GM06990 (cell line): ENCODE measurements at regions not wholly inside any gene's neighbourhood (a gene's known extent, or its start where the extent isn't known, plus 50 kb on each side); places are given as distances from the start of the nearest gene placed in this dataset.
"Not testable (repeated sequence)": the region's sequence is repeated elsewhere in the genome, so short reads cannot be mapped to it uniquely, and the experiment has no call there.

Source experiments
- DNase-seq: peaks from one replicate; pipeline ENCODE4 v3.0.0-alpha.2; 2011; ENCODE audit not compliant: insufficient read length; ENCODE audit errors: extremely low read depth
- H3K27me3 ChIP-seq: replicated peaks from 2 replicates; pipeline ENCODE4 v1.6.0; 2011; ENCODE audit warnings: low read length; ENCODE audit not compliant: control insufficient read depth, insufficient read depth
- H3K36me3 ChIP-seq: 2 replicates; pipeline ENCODE4 v1.5.1; 2011; ENCODE audit warnings: low read length; ENCODE audit not compliant: control insufficient read depth, insufficient read depth
- H3K4me3 ChIP-seq: replicated peaks from 2 replicates; pipeline ENCODE4 v1.5.1; 2011; ENCODE audit warnings: low read depth, mild to moderate bottlenecking, control low read depth, low read length
- TF ChIP-seq, protein P1 (sequence below): IDR thresholded peaks from 2 replicates; pipeline ENCODE4 v1.5.1; 2011; ENCODE audit warnings: low read length, control low read depth, mild to moderate bottlenecking, inconsistent platforms; ENCODE audit not compliant: insufficient read depth, poor library complexity, severe bottlenecking

- TF ChIP-seq, protein P1, sequence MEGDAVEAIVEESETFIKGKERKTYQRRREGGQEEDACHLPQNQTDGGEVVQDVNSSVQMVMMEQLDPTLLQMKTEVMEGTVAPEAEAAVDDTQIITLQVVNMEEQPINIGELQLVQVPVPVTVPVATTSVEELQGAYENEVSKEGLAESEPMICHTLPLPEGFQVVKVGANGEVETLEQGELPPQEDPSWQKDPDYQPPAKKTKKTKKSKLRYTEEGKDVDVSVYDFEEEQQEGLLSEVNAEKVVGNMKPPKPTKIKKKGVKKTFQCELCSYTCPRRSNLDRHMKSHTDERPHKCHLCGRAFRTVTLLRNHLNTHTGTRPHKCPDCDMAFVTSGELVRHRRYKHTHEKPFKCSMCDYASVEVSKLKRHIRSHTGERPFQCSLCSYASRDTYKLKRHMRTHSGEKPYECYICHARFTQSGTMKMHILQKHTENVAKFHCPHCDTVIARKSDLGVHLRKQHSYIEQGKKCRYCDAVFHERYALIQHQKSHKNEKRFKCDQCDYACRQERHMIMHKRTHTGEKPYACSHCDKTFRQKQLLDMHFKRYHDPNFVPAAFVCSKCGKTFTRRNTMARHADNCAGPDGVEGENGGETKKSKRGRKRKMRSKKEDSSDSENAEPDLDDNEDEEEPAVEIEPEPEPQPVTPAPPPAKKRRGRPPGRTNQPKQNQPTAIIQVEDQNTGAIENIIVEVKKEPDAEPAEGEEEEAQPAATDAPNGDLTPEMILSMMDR = no peak
- Histone ChIP-seq H3K27me3 (no peaks in the 10 kb centered on the region), H3K4me3 (no peak overlapping the region), H3K36me3 (no peaks in the 10 kb centered on the region)
- DNase-seq = no peak
Measured at GRCh38 chr15:20355256-20355868, 186.2 kb downstream of the GOLGA6L6 start.

DNA sequence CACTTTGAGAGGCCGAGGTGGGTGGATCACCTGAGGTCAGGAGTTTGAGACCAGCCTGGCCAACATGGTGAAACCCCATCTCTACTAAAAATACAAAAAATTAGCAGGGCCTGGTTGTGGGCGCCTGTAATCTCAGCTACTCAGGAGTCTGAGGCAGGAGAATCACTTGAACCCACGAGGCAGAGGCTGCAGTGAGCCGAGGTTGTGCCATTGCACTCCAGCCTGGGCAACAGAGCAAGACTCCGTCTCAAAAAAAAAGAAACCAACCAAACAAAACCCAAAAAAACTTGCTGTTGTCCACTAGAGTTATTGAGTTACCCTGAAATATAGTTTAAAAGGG, 186.7 kb downstream of the GOLGA6L6 start:
- not testable (repeated sequence) for H3K27me3 ChIP-seq, H3K36me3 ChIP-seq, H3K4me3 ChIP-seq, DNase-seq

GRCh38 chr15:20353966-20354883, 187.4 kb downstream of the GOLGA6L6 start:
- no peaks in the 10 kb centered on the region for H3K36me3 ChIP-seq
- H3K27me3 ChIP-seq = no peaks in the 10 kb centered on the region
- TF ChIP-seq, protein P1 = no peak
- H3K4me3 ChIP-seq = no peak overlapping the region
- no peak for DNase-seq

DNA sequence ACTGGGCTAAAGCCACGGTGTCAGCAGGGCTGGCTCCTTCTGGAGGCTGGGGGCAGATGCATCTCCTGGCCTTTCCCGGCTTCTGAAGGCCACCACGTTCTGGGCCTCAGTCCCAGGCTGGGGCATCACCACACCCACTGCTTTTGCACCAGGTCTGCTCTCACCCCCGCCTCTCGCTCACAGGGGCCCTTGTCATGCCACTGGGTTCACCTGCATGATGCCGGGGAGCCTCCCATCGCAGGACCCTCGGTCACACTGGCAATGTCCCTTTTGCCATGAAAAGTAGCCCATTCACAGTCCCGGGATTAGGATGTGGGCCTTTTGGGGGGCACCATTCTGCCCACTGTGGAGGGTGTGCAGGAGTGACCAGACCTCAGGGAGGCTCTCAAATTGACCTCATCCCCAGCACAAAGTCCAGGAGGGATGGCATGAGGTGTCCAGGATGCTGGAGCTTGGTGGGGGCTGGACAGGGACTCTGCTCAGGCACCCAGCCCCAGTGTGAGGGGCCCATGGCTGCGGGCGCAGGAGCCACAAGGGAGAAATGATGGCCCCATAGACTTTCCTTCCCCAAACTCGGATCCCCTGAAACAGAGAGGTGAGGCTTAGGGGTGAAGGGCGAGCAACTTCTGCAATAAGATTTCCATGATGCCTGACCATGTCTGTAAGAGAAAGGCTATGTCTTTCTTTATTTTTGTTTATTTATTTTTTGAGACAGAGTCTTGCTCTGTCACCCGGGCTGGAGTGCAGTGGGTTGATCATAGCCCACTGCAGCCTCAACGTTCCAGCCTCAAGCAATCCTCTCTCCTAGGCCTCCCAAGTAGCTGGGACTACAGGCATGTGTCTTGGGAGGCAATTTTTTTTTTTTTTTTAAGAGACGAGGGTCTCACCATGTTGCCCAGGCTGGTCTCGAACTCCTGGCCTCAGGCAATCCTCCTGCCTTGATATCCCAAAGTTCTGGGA, 189.1 kb downstream of the GOLGA6L6 start:
- Histone ChIP-seq H3K36me3 (no peaks in the 10 kb centered on the region), H3K4me3 (no peak overlapping the region), H3K27me3 (no peaks in the 10 kb centered on the region)
- TF ChIP-seq, protein P1 = no peak
- DNase-seq = no peak

GRCh38 chr15:20351448-20351971, 190.1 kb downstream of the GOLGA6L6 start:
- Histone ChIP-seq H3K27me3 (no peaks in the 10 kb centered on the region), H3K4me3 (no peak overlapping the region), H3K36me3 (no peaks in the 10 kb centered on the region)
- TF ChIP-seq, protein P1 = no peak
- no peak for DNase-seq
